SK-N-SH treated with all-trans-retinoic acid at 6 μM for 48 hours (cell line): ENCODE measurements at regions not wholly inside any gene's neighbourhood (a gene's known extent, or its start where the extent isn't known, plus 50 kb on each side); places are given as distances from the start of the nearest gene placed in this dataset.

ENCODE experiments used
- ATAC-seq: fragments of 200-7000 bp; cut with Tn5 transposase; 3 replicates; pipeline ENCODE4 v1.9.1; 2020; ENCODE audit warnings: mild to moderate bottlenecking, moderate library complexity
- ARNTL ChIP-seq: fragments of 450-650 bp; formaldehyde crosslinking; IDR thresholded peaks from 2 replicates; pipeline ENCODE4 v1.5.0; 2020; ENCODE audit warnings: low read depth, mild to moderate bottlenecking, moderate library complexity, borderline replicate concordance
- BACH2 ChIP-seq: fragments of 250-450 bp; sonication (Bioruptor Pico); IDR thresholded peaks from 2 replicates; pipeline ENCODE4 v1.9.0; 2021; ENCODE audit warnings: mild to moderate bottlenecking, borderline replicate concordance
- ESRRG ChIP-seq: fragments of 250-450 bp; sonication (Bioruptor Pico); IDR thresholded peaks from 2 replicates; pipeline ENCODE4 v1.6.1; 2021; ENCODE audit warnings: mild to moderate bottlenecking
- GLIS3 ChIP-seq: fragments of 250-450 bp; sonication (Bioruptor Pico); IDR thresholded peaks from 2 replicates; pipeline ENCODE4 v1.5.0; 2020; ENCODE audit warnings: mild to moderate bottlenecking, moderate library complexity
- ISL1 ChIP-seq: fragments of 250-450 bp; sonication (Bioruptor Pico); IDR thresholded peaks from 2 replicates; pipeline ENCODE4 v2.1.2; 2022; ENCODE audit warnings: mild to moderate bottlenecking, moderate library complexity
- OSR1 ChIP-seq: fragments of 250-450 bp; sonication (Bioruptor Pico); IDR thresholded peaks from 2 replicates; pipeline ENCODE4 v1.8.0; 2022; ENCODE audit warnings: moderate library complexity, mild to moderate bottlenecking, inconsistent platforms
- SNAI2 ChIP-seq: fragments of 250-450 bp; sonication (Bioruptor Pico); IDR thresholded peaks from 2 replicates; pipeline ENCODE4 v1.5.0; 2020; ENCODE audit warnings: mild to moderate bottlenecking, moderate library complexity
- TCF4 ChIP-seq: fragments of 250-450 bp; sonication (Bioruptor Pico); IDR thresholded peaks from 2 replicates; pipeline ENCODE4 v1.8.0; 2021; ENCODE audit warnings: mild to moderate bottlenecking, moderate library complexity, borderline replicate concordance
- TOX ChIP-seq: fragments of 250-450 bp; sonication (Bioruptor Pico); IDR thresholded peaks from 2 replicates; pipeline ENCODE4 v1.8.0; 2021; ENCODE audit warnings: mild to moderate bottlenecking, moderate library complexity, borderline replicate concordance
- ZFP3 ChIP-seq: fragments of 250-450 bp; sonication (Bioruptor Pico); IDR thresholded peaks from 2 replicates; pipeline ENCODE4 v1.5.0; 2020; ENCODE audit warnings: mild to moderate bottlenecking, moderate library complexity
- ZNF565 ChIP-seq: fragments of 450-650 bp; formaldehyde crosslinking; conservative IDR thresholded peaks from 2 replicates; pipeline ENCODE4 v1.5.0; 2020; ENCODE audit warnings: low read depth, mild to moderate bottlenecking, moderate library complexity
- ZNF8 ChIP-seq: fragments of 450-650 bp; formaldehyde crosslinking; IDR thresholded peaks from 2 replicates; pipeline ENCODE4 v1.5.0; 2020; ENCODE audit warnings: mild to moderate bottlenecking, moderate library complexity
- TF ChIP-seq, protein P1 (sequence below): fragments of 250-450 bp; sonication (Bioruptor Pico); IDR thresholded peaks from 2 replicates; pipeline ENCODE4 v1.8.0; 2020; ENCODE audit warnings: mild to moderate bottlenecking, moderate library complexity, borderline replicate concordance
- TF ChIP-seq, protein P2 (sequence below): fragments of 250-450 bp; sonication (Bioruptor Pico); IDR thresholded peaks from 2 replicates; pipeline ENCODE4 v1.8.0; 2021; ENCODE audit warnings: low read depth, mild to moderate bottlenecking, moderate library complexity, borderline replicate concordance
- TF ChIP-seq, protein P3 (sequence below): fragments of 250-450 bp; sonication (Bioruptor Pico); IDR thresholded peaks from 2 replicates; pipeline ENCODE4 v1.5.1; 2020; ENCODE audit warnings: low read depth, mild to moderate bottlenecking, moderate library complexity
- TF ChIP-seq, protein P4 (sequence below): fragments of 250-450 bp; sonication (Bioruptor Pico); IDR thresholded peaks from 2 replicates; pipeline ENCODE4 v1.5.1; 2021; ENCODE audit warnings: mild to moderate bottlenecking, moderate library complexity
- TF ChIP-seq, protein P5 (sequence below): fragments of 250-450 bp; sonication (Bioruptor Pico); IDR thresholded peaks from 2 replicates; pipeline ENCODE4 v1.5.0; 2020; ENCODE audit warnings: mild to moderate bottlenecking, moderate library complexity

DNA sequence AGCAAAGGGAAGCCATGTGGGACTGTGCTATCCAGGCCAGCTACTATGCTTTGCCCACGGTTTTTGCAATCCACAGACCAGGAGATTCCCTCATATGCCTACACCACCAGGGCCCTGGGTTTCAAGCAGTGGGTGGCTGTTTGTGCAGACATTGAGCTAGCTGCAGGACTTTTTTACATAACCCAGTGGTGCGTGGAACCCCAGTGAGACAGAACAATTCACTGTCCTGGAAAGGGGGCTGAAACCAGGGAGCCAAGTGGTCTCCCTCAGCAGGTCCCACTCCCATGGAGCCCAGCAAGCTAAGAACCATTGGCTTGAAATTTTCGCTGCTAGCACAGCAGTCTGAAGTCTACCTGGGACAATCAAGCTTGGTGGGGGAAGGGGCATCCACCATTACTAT is 959.9 kb downstream of the FSTL5 start (continued):
- TF ChIP-seq, protein P1, sequence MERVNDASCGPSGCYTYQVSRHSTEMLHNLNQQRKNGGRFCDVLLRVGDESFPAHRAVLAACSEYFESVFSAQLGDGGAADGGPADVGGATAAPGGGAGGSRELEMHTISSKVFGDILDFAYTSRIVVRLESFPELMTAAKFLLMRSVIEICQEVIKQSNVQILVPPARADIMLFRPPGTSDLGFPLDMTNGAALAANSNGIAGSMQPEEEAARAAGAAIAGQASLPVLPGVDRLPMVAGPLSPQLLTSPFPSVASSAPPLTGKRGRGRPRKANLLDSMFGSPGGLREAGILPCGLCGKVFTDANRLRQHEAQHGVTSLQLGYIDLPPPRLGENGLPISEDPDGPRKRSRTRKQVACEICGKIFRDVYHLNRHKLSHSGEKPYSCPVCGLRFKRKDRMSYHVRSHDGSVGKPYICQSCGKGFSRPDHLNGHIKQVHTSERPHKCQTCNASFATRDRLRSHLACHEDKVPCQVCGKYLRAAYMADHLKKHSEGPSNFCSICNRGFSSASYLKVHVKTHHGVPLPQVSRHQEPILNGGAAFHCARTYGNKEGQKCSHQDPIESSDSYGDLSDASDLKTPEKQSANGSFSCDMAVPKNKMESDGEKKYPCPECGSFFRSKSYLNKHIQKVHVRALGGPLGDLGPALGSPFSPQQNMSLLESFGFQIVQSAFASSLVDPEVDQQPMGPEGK = no peak
- TF ChIP-seq GLIS3 (CRISPR knock-in tag) = no peak
- TF ChIP-seq, all 23 proteins: peak for 0

DNA sequence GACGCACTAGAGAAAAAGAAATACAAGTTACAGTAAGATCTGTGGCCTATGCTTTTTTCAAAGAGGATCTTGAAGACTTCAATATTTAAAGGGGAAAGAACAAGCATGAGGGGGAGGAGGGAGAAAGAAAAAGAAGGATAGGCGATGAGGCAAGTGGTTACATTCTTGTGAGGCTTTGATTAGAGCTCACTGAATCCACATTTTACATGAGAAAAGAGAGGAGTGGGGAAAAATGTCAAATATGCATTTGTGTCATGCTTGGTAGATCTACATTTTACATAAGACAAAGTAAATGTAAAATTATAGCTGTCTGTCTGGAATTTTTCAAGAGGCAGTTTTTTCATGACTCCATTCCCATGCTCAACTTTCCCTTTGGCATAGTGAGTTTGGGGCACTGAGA is 965.9 kb downstream of the FSTL5 start:
- ATAC-seq = no peak
- no peak for TF ChIP-seq TOX (CRISPR knock-in tag)
- no peak for TF ChIP-seq SNAI2 (CRISPR knock-in tag)
- no peak for TF ChIP-seq GLIS3 (CRISPR knock-in tag)
- TF ChIP-seq ZFP3 = no peak
- TF ChIP-seq, protein P2, sequence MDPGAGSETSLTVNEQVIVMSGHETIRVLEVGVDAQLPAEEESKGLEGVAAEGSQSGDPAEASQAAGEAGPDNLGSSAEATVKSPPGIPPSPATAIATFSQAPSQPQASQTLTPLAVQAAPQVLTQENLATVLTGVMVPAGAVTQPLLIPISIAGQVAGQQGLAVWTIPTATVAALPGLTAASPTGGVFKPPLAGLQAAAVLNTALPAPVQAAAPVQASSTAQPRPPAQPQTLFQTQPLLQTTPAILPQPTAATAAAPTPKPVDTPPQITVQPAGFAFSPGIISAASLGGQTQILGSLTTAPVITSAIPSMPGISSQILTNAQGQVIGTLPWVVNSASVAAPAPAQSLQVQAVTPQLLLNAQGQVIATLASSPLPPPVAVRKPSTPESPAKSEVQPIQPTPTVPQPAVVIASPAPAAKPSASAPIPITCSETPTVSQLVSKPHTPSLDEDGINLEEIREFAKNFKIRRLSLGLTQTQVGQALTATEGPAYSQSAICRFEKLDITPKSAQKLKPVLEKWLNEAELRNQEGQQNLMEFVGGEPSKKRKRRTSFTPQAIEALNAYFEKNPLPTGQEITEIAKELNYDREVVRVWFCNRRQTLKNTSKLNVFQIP (CRISPR knock-in tag) = no peak
- TF ChIP-seq OSR1 (CRISPR knock-in tag) = no peak
- TF ChIP-seq ISL1 (CRISPR knock-in tag) = no peak

DNA sequence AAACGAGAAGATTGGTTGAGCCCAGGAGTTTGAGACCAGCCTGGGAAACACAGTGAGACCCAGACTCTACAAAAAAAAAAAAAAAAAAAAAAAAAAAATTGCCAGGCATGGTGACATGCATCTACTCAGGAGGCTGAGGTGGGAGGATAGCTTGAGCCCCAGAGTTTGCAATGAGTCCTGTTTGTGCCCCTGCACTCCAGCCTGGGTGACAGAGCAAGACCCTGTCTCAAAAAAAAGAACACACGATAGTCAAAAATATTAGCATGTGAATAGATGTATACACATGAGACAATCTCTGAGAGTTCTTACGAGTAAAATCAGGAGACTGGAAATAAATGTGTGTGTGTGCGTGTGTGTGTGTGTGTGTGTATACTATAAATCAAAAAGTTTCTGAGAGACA is 966.3 kb downstream of the FSTL5 start:
- no peak for TF ChIP-seq ESRRG (CRISPR knock-in tag)
- TF ChIP-seq, protein P3, sequence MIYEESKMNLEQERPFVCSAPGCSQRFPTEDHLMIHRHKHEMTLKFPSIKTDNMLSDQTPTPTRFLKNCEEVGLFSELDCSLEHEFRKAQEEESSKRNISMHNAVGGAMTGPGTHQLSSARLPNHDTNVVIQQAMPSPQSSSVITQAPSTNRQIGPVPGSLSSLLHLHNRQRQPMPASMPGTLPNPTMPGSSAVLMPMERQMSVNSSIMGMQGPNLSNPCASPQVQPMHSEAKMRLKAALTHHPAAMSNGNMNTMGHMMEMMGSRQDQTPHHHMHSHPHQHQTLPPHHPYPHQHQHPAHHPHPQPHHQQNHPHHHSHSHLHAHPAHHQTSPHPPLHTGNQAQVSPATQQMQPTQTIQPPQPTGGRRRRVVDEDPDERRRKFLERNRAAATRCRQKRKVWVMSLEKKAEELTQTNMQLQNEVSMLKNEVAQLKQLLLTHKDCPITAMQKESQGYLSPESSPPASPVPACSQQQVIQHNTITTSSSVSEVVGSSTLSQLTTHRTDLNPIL (CRISPR knock-in tag) = no peak
- TF ChIP-seq, protein P4, sequence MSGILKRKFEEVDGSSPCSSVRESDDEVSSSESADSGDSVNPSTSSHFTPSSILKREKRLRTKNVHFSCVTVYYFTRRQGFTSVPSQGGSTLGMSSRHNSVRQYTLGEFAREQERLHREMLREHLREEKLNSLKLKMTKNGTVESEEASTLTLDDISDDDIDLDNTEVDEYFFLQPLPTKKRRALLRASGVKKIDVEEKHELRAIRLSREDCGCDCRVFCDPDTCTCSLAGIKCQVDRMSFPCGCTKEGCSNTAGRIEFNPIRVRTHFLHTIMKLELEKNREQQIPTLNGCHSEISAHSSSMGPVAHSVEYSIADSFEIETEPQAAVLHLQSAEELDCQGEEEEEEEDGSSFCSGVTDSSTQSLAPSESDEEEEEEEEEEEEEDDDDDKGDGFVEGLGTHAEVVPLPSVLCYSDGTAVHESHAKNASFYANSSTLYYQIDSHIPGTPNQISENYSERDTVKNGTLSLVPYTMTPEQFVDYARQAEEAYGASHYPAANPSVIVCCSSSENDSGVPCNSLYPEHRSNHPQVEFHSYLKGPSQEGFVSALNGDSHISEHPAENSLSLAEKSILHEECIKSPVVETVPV (CRISPR knock-in tag) = no peak
- TF ChIP-seq GLIS3 (CRISPR knock-in tag) = no peak
- no peak for ATAC-seq

DNA sequence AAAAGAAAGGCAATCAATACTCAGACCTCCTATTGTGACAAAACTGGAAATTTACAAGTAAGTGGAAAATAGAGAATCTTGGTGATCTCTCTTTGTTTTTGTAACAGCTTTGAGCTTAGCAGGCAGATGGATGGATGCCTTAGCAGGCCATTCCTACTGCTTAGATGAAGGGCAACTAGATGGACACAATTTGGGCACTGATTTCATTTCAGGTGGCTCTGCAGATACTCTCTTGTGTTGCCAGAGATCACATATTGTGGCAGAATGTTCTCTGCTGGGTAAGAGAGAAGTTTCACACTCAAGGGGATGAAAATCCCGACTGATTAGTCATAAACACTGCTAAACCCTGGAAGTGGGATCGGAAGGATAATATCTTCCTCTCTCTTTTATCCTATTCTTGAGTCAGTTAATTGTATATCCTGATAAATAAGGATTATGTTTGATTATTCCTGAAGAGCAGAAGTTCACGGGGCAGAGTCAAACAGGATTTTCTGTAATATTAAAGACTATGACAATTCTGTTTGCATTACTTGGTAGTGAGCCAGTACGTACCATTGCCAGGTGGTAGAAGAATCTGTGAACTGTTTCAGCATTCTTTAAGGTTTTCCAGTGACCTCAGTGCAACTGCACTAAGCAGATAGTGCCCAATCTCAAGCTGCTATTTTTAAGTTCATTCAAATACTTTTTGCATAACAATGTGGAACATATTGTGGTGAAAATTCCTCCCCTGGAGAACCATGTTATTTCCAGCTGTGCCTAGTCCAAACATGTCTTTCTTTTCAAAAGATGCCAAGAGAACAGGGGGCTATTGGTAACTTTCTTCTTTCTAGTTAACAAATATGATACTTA is 974.3 kb downstream of the FSTL5 start:
- ATAC-seq = no peak
- TF ChIP-seq TCF4 (CRISPR knock-in tag) (no peak), ARNTL (CRISPR knock-in tag) (no peak), BACH2 (CRISPR knock-in tag) (no peak), ZFP3 (no peak), ISL1 (CRISPR knock-in tag) (no peak), ZNF565 (no peak), ESRRG (CRISPR knock-in tag) (no peak), ZNF8 (CRISPR knock-in tag) (no peak), TOX (CRISPR knock-in tag) (no peak)
- TF ChIP-seq, protein P5, sequence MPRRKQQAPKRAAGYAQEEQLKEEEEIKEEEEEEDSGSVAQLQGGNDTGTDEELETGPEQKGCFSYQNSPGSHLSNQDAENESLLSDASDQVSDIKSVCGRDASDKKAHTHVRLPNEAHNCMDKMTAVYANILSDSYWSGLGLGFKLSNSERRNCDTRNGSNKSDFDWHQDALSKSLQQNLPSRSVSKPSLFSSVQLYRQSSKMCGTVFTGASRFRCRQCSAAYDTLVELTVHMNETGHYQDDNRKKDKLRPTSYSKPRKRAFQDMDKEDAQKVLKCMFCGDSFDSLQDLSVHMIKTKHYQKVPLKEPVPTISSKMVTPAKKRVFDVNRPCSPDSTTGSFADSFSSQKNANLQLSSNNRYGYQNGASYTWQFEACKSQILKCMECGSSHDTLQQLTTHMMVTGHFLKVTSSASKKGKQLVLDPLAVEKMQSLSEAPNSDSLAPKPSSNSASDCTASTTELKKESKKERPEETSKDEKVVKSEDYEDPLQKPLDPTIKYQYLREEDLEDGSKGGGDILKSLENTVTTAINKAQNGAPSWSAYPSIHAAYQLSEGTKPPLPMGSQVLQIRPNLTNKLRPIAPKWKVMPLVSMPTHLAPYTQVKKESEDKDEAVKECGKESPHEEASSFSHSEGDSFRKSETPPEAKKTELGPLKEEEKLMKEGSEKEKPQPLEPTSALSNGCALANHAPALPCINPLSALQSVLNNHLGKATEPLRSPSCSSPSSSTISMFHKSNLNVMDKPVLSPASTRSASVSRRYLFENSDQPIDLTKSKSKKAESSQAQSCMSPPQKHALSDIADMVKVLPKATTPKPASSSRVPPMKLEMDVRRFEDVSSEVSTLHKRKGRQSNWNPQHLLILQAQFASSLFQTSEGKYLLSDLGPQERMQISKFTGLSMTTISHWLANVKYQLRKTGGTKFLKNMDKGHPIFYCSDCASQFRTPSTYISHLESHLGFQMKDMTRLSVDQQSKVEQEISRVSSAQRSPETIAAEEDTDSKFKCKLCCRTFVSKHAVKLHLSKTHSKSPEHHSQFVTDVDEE (CRISPR knock-in tag) = no peak
